WTC11 (cell line): ENCODE measurements at regions not wholly inside any gene's neighbourhood (a gene's known extent, or its start where the extent isn't known, plus 50 kb on each side); places are given as distances from the start of the nearest gene placed in this dataset.

ENCODE experiments used
- ATAC-seq: fragments of 200-7000 bp; cut with Tn5 transposase; 2 replicates; pipeline ENCODE4 v1.10.0; 2021; ENCODE audit warnings: mild to moderate bottlenecking, moderate library complexity
- CTCF ChIA-PET: fragments of 300-600 bp; sonication (Branson Sonifier 250); formaldehyde crosslinking; loops from one replicate; lab custom pipeline; 2021; ENCODE audit warnings: antibody characterized with exemption; lab: Charles Lee
- POLR2A ChIA-PET: fragments of 350-600 bp; sonication (Branson Sonifier 250); formaldehyde crosslinking; loops from one replicate; lab custom pipeline; 2021; ENCODE audit warnings: antibody characterized with exemption; lab: Charles Lee
- DNase-seq: peaks from one replicate; pipeline ENCODE4 v3.0.0; 2021; ENCODE audit warnings: low spot score
- H3K27ac Mint-ChIP-seq: 2 replicates; pipeline ENCODE4 v1.8.0; 2021; ENCODE audit warnings: mixed read lengths
- H3K27me3 Mint-ChIP-seq: 2 replicates; pipeline ENCODE4 v1.8.0; 2021; ENCODE audit warnings: low read depth, mild to moderate bottlenecking, moderate library complexity, mixed read lengths
- H3K36me3 Mint-ChIP-seq: 2 replicates; pipeline ENCODE4 v1.8.0; 2021; ENCODE audit warnings: mixed read lengths
- H3K4me1 Mint-ChIP-seq: 2 replicates; pipeline ENCODE4 v1.8.0; 2022; ENCODE audit warnings: mixed read lengths
- H3K4me3 Mint-ChIP-seq: 2 replicates; pipeline ENCODE4 v1.8.0; 2021; ENCODE audit warnings: mild to moderate bottlenecking, moderate library complexity, mixed read lengths
- H3K9me3 Mint-ChIP-seq: 2 replicates; pipeline ENCODE4 v1.8.0; 2021; ENCODE audit warnings: mixed read lengths
- ATF2 ChIP-seq: sonication (generic); formaldehyde crosslinking; IDR thresholded peaks from 2 replicates; pipeline ENCODE4 v1.8.1; 2022; ENCODE audit warnings: low read depth, missing genetic modification reagents, borderline replicate concordance
- CBFB ChIP-seq: sonication (generic); formaldehyde crosslinking; IDR thresholded peaks from 2 replicates; pipeline ENCODE4 v1.8.1; 2022; ENCODE audit warnings: mild to moderate bottlenecking, low read depth, missing genetic modification reagents
- CDX4 ChIP-seq: fragments of 250-450 bp; sonication (Bioruptor Pico); IDR thresholded peaks from 2 replicates; pipeline ENCODE4 v1.9.0; 2021; ENCODE audit warnings: moderate library complexity, mild to moderate bottlenecking, inconsistent platforms, borderline replicate concordance
- CTCF ChIP-seq: fragments of 200-600 bp; IDR thresholded peaks from 2 replicates; pipeline ENCODE4 v1.8.0; 2022; ENCODE audit warnings: antibody characterized with exemption
- E2F1 ChIP-seq: sonication (generic); formaldehyde crosslinking; IDR thresholded peaks from 2 replicates; pipeline ENCODE4 v1.8.0; 2022; ENCODE audit warnings: mild to moderate bottlenecking, missing genetic modification reagents
- EMX1 ChIP-seq: fragments of 250-450 bp; sonication (Bioruptor Pico); IDR thresholded peaks from 2 replicates; pipeline ENCODE4 v1.8.0; 2021; ENCODE audit warnings: mild to moderate bottlenecking
- ERG ChIP-seq: fragments of 250-450 bp; sonication (Bioruptor Pico); IDR thresholded peaks from 2 replicates; pipeline ENCODE4 v1.8.0; 2021; ENCODE audit warnings: mild to moderate bottlenecking
- ESRRA ChIP-seq: sonication (generic); formaldehyde crosslinking; IDR thresholded peaks from 2 replicates; pipeline ENCODE4 v1.8.1; 2022; ENCODE audit warnings: mild to moderate bottlenecking, missing genetic modification reagents, borderline replicate concordance
- FOXJ3 ChIP-seq: sonication (generic); formaldehyde crosslinking; IDR thresholded peaks from 2 replicates; pipeline ENCODE4 v1.9.0; 2021; ENCODE audit warnings: missing genetic modification reagents, mild to moderate bottlenecking, borderline replicate concordance
- HMGA2 ChIP-seq: fragments of 250-450 bp; sonication (Bioruptor Pico); IDR thresholded peaks from 2 replicates; pipeline ENCODE4 v1.4.0; 2021; ENCODE audit warnings: mild to moderate bottlenecking, moderate library complexity
- IRF1 ChIP-seq: sonication (generic); formaldehyde crosslinking; IDR thresholded peaks from 2 replicates; pipeline ENCODE4 v1.8.0; 2023; ENCODE audit warnings: missing genetic modification reagents
- JUN ChIP-seq: sonication (generic); formaldehyde crosslinking; IDR thresholded peaks from 2 replicates; pipeline ENCODE4 v1.8.0; 2023; ENCODE audit warnings: mild to moderate bottlenecking, missing genetic modification reagents
- MYBL2 ChIP-seq: sonication (generic); formaldehyde crosslinking; IDR thresholded peaks from 2 replicates; pipeline ENCODE4 v1.8.1; 2023; ENCODE audit warnings: mild to moderate bottlenecking, moderate library complexity, missing genetic modification reagents
- NFATC4 ChIP-seq: fragments of 250-450 bp; sonication (Bioruptor Pico); IDR thresholded peaks from 2 replicates; pipeline ENCODE4 v1.9.0; 2021; ENCODE audit warnings: mild to moderate bottlenecking
- NFE2L1 ChIP-seq: sonication (generic); formaldehyde crosslinking; IDR thresholded peaks from 2 replicates; pipeline ENCODE4 v1.8.1; 2023; ENCODE audit warnings: missing genetic modification reagents
- PRRX2 ChIP-seq: fragments of 250-450 bp; sonication (Bioruptor Pico); IDR thresholded peaks from 2 replicates; pipeline ENCODE4 v1.8.0; 2021; ENCODE audit warnings: mild to moderate bottlenecking
- RORB ChIP-seq: fragments of 250-450 bp; sonication (Bioruptor Pico); IDR thresholded peaks from 2 replicates; pipeline ENCODE4 v1.9.0; 2021; ENCODE audit warnings: mild to moderate bottlenecking
- SMAD3 ChIP-seq: sonication (generic); formaldehyde crosslinking; IDR thresholded peaks from 2 replicates; pipeline ENCODE4 v1.8.0; 2022; ENCODE audit warnings: missing genetic modification reagents, mild to moderate bottlenecking, borderline replicate concordance
- SP1 ChIP-seq: sonication (generic); formaldehyde crosslinking; conservative IDR thresholded peaks from 2 replicates; pipeline ENCODE4 v1.8.1; 2022; ENCODE audit warnings: missing genetic modification reagents
- ZBTB21 ChIP-seq: sonication (generic); formaldehyde crosslinking; IDR thresholded peaks from 2 replicates; pipeline ENCODE4 v1.8.1; 2023; ENCODE audit warnings: mild to moderate bottlenecking, missing genetic modification reagents, borderline replicate concordance
- ZNF121 ChIP-seq: sonication (generic); formaldehyde crosslinking; IDR thresholded peaks from 2 replicates; pipeline ENCODE4 v1.8.0; 2023; ENCODE audit warnings: missing genetic modification reagents
- ZNF219 ChIP-seq: sonication (generic); formaldehyde crosslinking; IDR thresholded peaks from 2 replicates; pipeline ENCODE4 v1.8.0; 2023; ENCODE audit warnings: missing genetic modification reagents, mild to moderate bottlenecking, borderline replicate concordance
- ZNF317 ChIP-seq: sonication (generic); formaldehyde crosslinking; IDR thresholded peaks from 2 replicates; pipeline ENCODE4 v1.8.1; 2023; ENCODE audit warnings: low read depth, mild to moderate bottlenecking, moderate library complexity, missing genetic modification reagents, borderline replicate concordance

- Mint-ChIP-seq H3K4me1 (no peaks in the 10 kb centered on the region), H3K27ac (no peak overlapping the region), H3K36me3 (no peaks in the 10 kb centered on the region), H3K27me3 (no peaks in the 10 kb centered on the region; the same call in 1 of the 2 replicates), H3K4me3 (no peak overlapping the region), H3K9me3 (peaks cover 17% of the 10 kb centered on the region)
- POLR2A ChIA-PET = no interaction called here
- DNase-seq (peak; percentile 37), ATAC-seq (peak; percentile 98)
- TF ChIP-seq ATF2 (CRISPR knock-in tag) (no peak), NFE2L1 (CRISPR knock-in tag) (no peak), RORB (CRISPR knock-in tag) (no peak), CTCF (peak; percentile 16; the same call in 1 of the 2 replicates), ZNF219 (CRISPR knock-in tag) (no peak), ZNF121 (peak; percentile 56; the same call in 1 of the 2 replicates), E2F1 (CRISPR knock-in tag) (no peak), ZBTB21 (CRISPR knock-in tag) (no peak)
- CTCF ChIA-PET = interaction anchor here (0.6 kb wide), 1 partner anchor 63 kb away, joined by 3 read pairs; no protein-coding TSS in a partner anchor
These were observed 52.3 kb upstream of the ZNF33B start for GRCh38 chr10:42690449-42691360.

GRCh38 chr10:42691361-42692120 is 53.2 kb upstream of the ZNF33B start:
- ChIA-PET POLR2A (no interaction called here), CTCF (no interaction called here)
- no peak overlapping the region for H3K27ac Mint-ChIP-seq
- H3K27me3 Mint-ChIP-seq = no peaks in the 10 kb centered on the region; the same call in 1 of the 2 replicates
- no peak for TF ChIP-seq IRF1 (CRISPR knock-in tag)
- H3K36me3 Mint-ChIP-seq = no peaks in the 10 kb centered on the region
- H3K4me1 Mint-ChIP-seq = no peaks in the 10 kb centered on the region
- no peak overlapping the region for H3K4me3 Mint-ChIP-seq
- ATAC-seq = no peak
- peaks cover 18% of the 10 kb centered on the region for H3K9me3 Mint-ChIP-seq
- DNase-seq = no peak

GRCh38 chr10:42697926-42698325 is 59.6 kb upstream of the ZNF33B start:
- no peak overlapping the region for H3K4me3 Mint-ChIP-seq
- peaks cover 35% of the 10 kb centered on the region for H3K9me3 Mint-ChIP-seq
- H3K27me3 Mint-ChIP-seq = peaks cover 2% of the 10 kb centered on the region
- ChIA-PET POLR2A (no interaction called here), CTCF (no interaction called here)
- TF ChIP-seq ZNF121 (no peak), ZNF317 (CRISPR knock-in tag) (no peak), MYBL2 (CRISPR knock-in tag) (no peak), CBFB (no peak), EMX1 (CRISPR knock-in tag) (no peak), ESRRA (CRISPR knock-in tag) (no peak), CDX4 (CRISPR knock-in tag) (no peak), SMAD3 (CRISPR knock-in tag) (no peak), PRRX2 (no peak), SP1 (CRISPR knock-in tag) (no peak), HMGA2 (no peak), ZNF219 (CRISPR knock-in tag) (no peak), FOXJ3 (CRISPR knock-in tag) (no peak), NFATC4 (CRISPR knock-in tag) (no peak), JUN (CRISPR knock-in tag) (no peak), ERG (CRISPR knock-in tag) (no peak)
- ATAC-seq (no peak), DNase-seq (no peak)
- no peak overlapping the region for H3K27ac Mint-ChIP-seq
- no peaks in the 10 kb centered on the region for H3K36me3 Mint-ChIP-seq
- peaks cover 6% of the 10 kb centered on the region for H3K4me1 Mint-ChIP-seq
